ENCODE measurements at regions not wholly inside any gene's neighbourhood (a gene's known extent, or its start where the extent isn't known, plus 50 kb on each side); places are given as distances from the start of the nearest gene placed in this dataset.

DNA sequence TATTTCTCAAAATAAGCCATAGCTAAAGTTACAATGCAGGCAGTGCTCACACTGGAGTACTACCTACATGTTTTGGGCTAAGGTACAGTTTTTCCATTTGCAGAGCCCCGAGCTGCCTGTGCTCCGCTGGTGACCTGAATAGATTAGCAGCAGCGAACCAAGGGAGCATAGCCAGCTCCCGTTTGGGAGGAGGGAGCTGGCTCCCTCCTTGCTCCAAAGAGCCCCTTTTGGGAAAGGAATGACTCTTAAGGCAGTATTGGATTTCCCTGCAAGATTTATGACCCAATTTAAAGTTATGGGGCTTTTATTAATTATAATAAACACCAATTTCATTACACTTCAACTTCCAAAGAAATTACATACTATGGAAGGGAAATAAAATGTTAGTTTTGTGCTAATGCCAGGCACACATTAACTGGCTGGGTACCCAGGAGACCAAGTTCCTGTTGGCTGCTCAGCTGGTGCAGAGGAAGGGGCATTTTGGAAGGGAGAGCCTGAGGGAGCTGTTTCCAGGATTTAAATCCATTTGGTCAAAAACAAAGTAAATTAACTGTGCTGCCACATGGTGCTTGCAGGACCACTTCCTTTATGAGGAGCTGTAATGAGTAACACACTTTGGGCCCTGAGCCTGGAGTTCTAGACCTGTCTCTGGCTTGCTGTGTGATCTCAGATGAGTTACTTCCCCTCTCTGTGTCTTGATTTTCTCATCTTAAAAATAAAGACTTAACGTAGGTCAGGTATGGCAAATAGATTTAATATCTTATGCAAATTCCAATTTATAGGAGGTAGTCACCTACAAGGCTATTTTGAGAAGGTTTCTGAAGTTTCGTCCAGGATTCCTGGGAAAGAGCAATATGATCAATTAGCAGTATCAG lies 362.1 kb upstream of the CCL2 start:
- no peak for TF ChIP-seq CTCF (IDR thresholded peaks at IDR 0.05; ENCODE audit: low read depth, low read length, missing input control)
- TF ChIP-seq, protein P1, sequence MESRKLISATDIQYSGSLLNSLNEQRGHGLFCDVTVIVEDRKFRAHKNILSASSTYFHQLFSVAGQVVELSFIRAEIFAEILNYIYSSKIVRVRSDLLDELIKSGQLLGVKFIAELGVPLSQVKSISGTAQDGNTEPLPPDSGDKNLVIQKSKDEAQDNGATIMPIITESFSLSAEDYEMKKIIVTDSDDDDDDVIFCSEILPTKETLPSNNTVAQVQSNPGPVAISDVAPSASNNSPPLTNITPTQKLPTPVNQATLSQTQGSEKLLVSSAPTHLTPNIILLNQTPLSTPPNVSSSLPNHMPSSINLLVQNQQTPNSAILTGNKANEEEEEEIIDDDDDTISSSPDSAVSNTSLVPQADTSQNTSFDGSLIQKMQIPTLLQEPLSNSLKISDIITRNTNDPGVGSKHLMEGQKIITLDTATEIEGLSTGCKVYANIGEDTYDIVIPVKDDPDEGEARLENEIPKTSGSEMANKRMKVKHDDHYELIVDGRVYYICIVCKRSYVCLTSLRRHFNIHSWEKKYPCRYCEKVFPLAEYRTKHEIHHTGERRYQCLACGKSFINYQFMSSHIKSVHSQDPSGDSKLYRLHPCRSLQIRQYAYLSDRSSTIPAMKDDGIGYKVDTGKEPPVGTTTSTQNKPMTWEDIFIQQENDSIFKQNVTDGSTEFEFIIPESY (IDR thresholded peaks at IDR 0.05), result no peak

Data from liver (tissue), 2 donors.